BLaER1 treated with 17β-estradiol and CSF1 and Interleukin-3, amounts not matched to agents 10 nM and 100 nM (cell line): ENCODE measurements at regions not wholly inside any gene's neighbourhood (a gene's known extent, or its start where the extent isn't known, plus 50 kb on each side); places are given as distances from the start of the nearest gene placed in this dataset.
"Not testable (repeated sequence)": the region's sequence is repeated elsewhere in the genome, so short reads cannot be mapped to it uniquely, and the experiment has no call there.

ENCODE experiments used
- H3K27ac ChIP-seq, 11 experiments: shearing (Covaris generic); formaldehyde crosslinking; 2 replicates each; pipeline ENCODE4 v1.8.1; 2022
- H3K27me3 ChIP-seq, 11 experiments: shearing (Covaris generic); formaldehyde crosslinking; 2 replicates each; pipeline ENCODE4 v1.8.1; 2022
- H3K36me3 ChIP-seq, 11 experiments: shearing (Covaris generic); formaldehyde crosslinking; 2 replicates each; pipeline ENCODE4 v1.8.1; 2022
- H3K4me1 ChIP-seq, 10 experiments: shearing (Covaris generic); formaldehyde crosslinking; 2 replicates each; pipeline ENCODE4 v1.8.1; 2022
- H3K4me2 ChIP-seq, 11 experiments: shearing (Covaris generic); formaldehyde crosslinking; 2 replicates each; pipeline ENCODE4 v1.8.1; 2022
- H3K4me3 ChIP-seq, 10 experiments: shearing (Covaris generic); formaldehyde crosslinking; 2 replicates each; pipeline ENCODE4 v1.8.1; 2022
- H3K9ac ChIP-seq, 11 experiments: shearing (Covaris generic); formaldehyde crosslinking; 2 replicates each; pipeline ENCODE4 v1.8.1; 2022
- H3K9me3 ChIP-seq, 11 experiments: shearing (Covaris generic); formaldehyde crosslinking; replicated peaks in 1 of 11; 2 replicates each; pipeline ENCODE4 v1.8.1; 2022
- H4K20me1 ChIP-seq, 11 experiments: shearing (Covaris generic); formaldehyde crosslinking; 2 replicates each; pipeline ENCODE4 v1.8.1; 2022
- Cebpa-rat ChIP-seq, 11 experiments: shearing (Covaris generic); IDR thresholded peaks; 2 replicates each; pipeline ENCODE4 v1.8.1; 2022

DNA sequence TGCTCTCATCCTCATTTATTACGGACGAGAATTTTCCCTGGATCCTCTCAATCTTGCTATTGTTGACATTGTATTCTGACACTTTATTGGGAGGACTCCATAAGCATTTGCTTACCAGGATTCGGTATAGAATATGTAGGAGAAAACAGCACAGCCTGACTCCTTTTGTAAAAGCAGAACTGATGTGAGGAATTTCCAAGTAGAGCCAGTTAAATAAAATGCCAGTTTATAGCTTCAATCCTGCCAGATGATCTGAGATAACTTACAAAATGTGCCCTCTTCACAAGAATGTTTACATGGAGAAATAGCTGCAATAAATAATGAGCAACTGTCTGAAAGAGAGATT is 332.9 kb upstream of the PRICKLE1 start:
- Histone ChIP-seq H3K4me2 (no peak overlapping the region), H3K9ac (no peak overlapping the region), H4K20me1 (no peaks in the 10 kb centered on the region), H3K4me1 (no peaks in the 10 kb centered on the region), H3K36me3 (no peaks in the 10 kb centered on the region), H3K9me3 (no peaks in the 10 kb centered on the region), H3K27me3 (no peaks in the 10 kb centered on the region), H3K27ac (no peak overlapping the region), H3K4me3 (no peak overlapping the region)
- TF ChIP-seq Cebpa-rat (IDR thresholded peaks at IDR 0.05), result no peak

- no peaks in the 10 kb centered on the region for H3K9me3 ChIP-seq
- no peak overlapping the region for H3K4me3 ChIP-seq
- no peak overlapping the region for H3K4me2 ChIP-seq
- H3K27ac ChIP-seq, result no peak overlapping the region
- no peaks in the 10 kb centered on the region for H3K27me3 ChIP-seq
- no peaks in the 10 kb centered on the region for H4K20me1 ChIP-seq
- H3K4me1 ChIP-seq, result no peaks in the 10 kb centered on the region
- H3K36me3 ChIP-seq, result no peaks in the 10 kb centered on the region
- H3K9ac ChIP-seq, result no peak overlapping the region
- TF ChIP-seq Cebpa-rat (IDR thresholded peaks at IDR 0.05), result peak in 1 of 11 experiments; percentile 28; a peak in 1 of 22 replicates
Observed at GRCh38 chr12:42921741-42922504, 332.4 kb upstream of the PRICKLE1 start.

- no peaks in the 10 kb centered on the region for H4K20me1 ChIP-seq
- H3K9ac ChIP-seq, result no peak overlapping the region
- H3K27me3 ChIP-seq, result no peaks in the 10 kb centered on the region
- no peak for TF ChIP-seq Cebpa-rat (IDR thresholded peaks at IDR 0.05)
- no peaks in the 10 kb centered on the region for H3K36me3 ChIP-seq
- H3K27ac ChIP-seq, result no peak overlapping the region
- no peaks in the 10 kb centered on the region for H3K9me3 ChIP-seq
- H3K4me3 ChIP-seq, result no peak overlapping the region
- H3K4me1 ChIP-seq, result no peaks in the 10 kb centered on the region
- no peak overlapping the region for H3K4me2 ChIP-seq
Observed at GRCh38 chr12:42919691-42920090, 330.1 kb upstream of the PRICKLE1 start.

DNA sequence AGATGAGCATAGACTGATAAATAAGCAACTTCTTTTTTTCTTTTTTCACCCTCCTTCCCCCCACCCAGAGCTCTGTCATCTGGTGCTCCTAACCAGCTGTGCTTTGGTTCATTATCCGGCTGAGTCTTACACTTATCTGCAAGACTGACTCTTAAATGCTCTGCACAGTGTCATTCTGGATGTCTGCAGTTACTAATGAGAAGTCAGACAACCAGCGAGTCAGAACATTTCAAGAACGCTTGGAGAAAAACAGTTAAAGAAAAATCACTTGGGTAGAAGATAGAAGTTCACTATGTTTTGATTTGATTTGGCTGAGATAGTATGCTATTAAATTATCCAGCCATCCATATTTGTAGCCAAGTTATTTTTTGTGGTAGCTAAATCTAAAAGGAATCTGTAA is 328.9 kb upstream of the PRICKLE1 start:
- H4K20me1 ChIP-seq, result no peaks in the 10 kb centered on the region
- no peak for TF ChIP-seq Cebpa-rat (IDR thresholded peaks at IDR 0.05)
- H3K4me3 ChIP-seq, result no peak overlapping the region
- H3K27ac ChIP-seq, result no peak overlapping the region
- no peaks in the 10 kb centered on the region for H3K4me1 ChIP-seq
- peaks cover 0 to under 1% (median 0%) of the 10 kb centered on the region in 11 experiments; a peak in 1 of 22 replicates for H3K9me3 ChIP-seq
- H3K27me3 ChIP-seq, result no peaks in the 10 kb centered on the region
- no peak overlapping the region for H3K9ac ChIP-seq
- H3K36me3 ChIP-seq, result no peaks in the 10 kb centered on the region
- H3K4me2 ChIP-seq, result no peak overlapping the region

GRCh38 chr12:42916143-42916542 is 326.6 kb upstream of the PRICKLE1 start:
- H3K9ac ChIP-seq, result no peak overlapping the region
- no peak for TF ChIP-seq Cebpa-rat (IDR thresholded peaks at IDR 0.05)
- H4K20me1 ChIP-seq, result no peaks in the 10 kb centered on the region
- no peaks in the 10 kb centered on the region for H3K36me3 ChIP-seq
- no peak overlapping the region for H3K27ac ChIP-seq
- no peak overlapping the region for H3K4me2 ChIP-seq
- H3K27me3 ChIP-seq, result no peaks in the 10 kb centered on the region
- H3K4me3 ChIP-seq, result no peak overlapping the region
- H3K4me1 ChIP-seq, result no peaks in the 10 kb centered on the region
- H3K9me3 ChIP-seq, result peaks cover 0 to 4% (median 0%) of the 10 kb centered on the region in 11 experiments; a peak in 1 of 22 replicates

DNA sequence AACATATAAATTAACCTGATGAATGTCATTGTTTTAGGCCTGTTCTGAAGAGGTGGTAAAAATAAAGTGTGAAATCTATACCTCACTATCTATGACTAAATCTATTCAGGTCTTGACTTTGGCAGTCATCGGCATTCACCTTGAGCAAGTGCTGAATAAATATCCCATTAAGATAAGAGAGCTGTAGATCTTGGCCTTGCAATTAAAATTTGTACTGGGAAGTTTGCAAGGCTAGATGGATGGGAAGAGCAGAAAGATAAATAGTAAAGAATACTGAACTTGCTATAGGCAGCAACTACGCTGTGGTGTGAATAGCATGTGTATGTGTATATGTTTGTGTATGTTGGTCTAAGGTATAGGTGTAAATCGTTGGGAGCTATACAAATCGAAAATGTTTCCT is 325.9 kb upstream of the PRICKLE1 start:
- Histone ChIP-seq H3K4me3 (no peak overlapping the region), H3K27ac (no peak overlapping the region), H3K9ac (no peak overlapping the region), H3K4me2 (no peak overlapping the region), H3K4me1 (no peaks in the 10 kb centered on the region), H3K9me3 (peaks cover 0 to 4% (median 0%) of the 10 kb centered on the region in 11 experiments; a peak in 1 of 22 replicates), H4K20me1 (no peaks in the 10 kb centered on the region), H3K27me3 (no peaks in the 10 kb centered on the region), H3K36me3 (no peaks in the 10 kb centered on the region)
- TF ChIP-seq Cebpa-rat (IDR thresholded peaks at IDR 0.05), result no peak

- Histone ChIP-seq H3K9me3 (peaks cover 0 to 10% (median 3%) of the 10 kb centered on the region in 11 experiments; a peak in 6 of 22 replicates), H3K4me2 (no peak overlapping the region), H3K36me3 (no peaks in the 10 kb centered on the region), H4K20me1 (no peaks in the 10 kb centered on the region), H3K27me3 (no peaks in the 10 kb centered on the region), H3K4me3 (no peak overlapping the region), H3K27ac (no peak overlapping the region), H3K4me1 (no peaks in the 10 kb centered on the region), H3K9ac (no peak overlapping the region)
- no peak for TF ChIP-seq Cebpa-rat (IDR thresholded peaks at IDR 0.05)
Observed at GRCh38 chr12:42912367-42912766, 322.8 kb upstream of the PRICKLE1 start.

DNA sequence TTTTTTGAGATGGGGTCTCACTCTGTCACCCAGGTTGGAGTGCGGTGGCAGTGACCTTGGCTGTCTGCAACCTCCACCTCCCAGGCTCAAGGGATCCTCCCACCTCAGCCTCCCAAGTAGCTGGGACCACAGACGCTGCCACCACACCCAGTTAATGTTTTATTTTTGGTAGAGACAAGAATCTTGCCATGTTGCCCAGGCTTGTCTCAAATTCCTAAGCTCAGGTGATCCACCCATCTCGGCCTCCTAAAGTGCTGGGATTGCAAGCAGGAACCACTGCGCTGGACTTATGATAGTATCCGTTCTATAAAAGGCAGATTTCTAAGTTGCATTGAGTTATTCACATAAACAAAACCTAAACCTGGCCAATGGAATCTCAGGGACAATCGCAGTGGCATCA is 321.1 kb upstream of the PRICKLE1 start:
- no peaks in the 10 kb centered on the region for H3K27me3 ChIP-seq
- no peaks in the 10 kb centered on the region for H4K20me1 ChIP-seq
- no peaks in the 10 kb centered on the region for H3K36me3 ChIP-seq
- no peak overlapping the region for H3K4me3 ChIP-seq
- peaks cover 0 to 21% (median 11%) of the 10 kb centered on the region in 11 experiments; a peak in 14 of 22 replicates for H3K9me3 ChIP-seq
- no peak overlapping the region for H3K27ac ChIP-seq
- H3K9ac ChIP-seq, result no peak overlapping the region
- H3K4me2 ChIP-seq, result no peak overlapping the region
- H3K4me1 ChIP-seq, result no peaks in the 10 kb centered on the region
- TF ChIP-seq Cebpa-rat (IDR thresholded peaks at IDR 0.05), result no peak

GRCh38 chr12:42908712-42909111 is 319.2 kb upstream of the PRICKLE1 start:
- no peak overlapping the region for H3K4me3 ChIP-seq
- no peaks in the 10 kb centered on the region for H3K36me3 ChIP-seq
- no peaks in the 10 kb centered on the region for H3K27me3 ChIP-seq
- H3K9me3 ChIP-seq, result peaks cover 0 to 21% (median 11%) of the 10 kb centered on the region in 11 experiments; a peak in 14 of 22 replicates
- H3K9ac ChIP-seq, result no peak overlapping the region
- H3K27ac ChIP-seq, result no peak overlapping the region
- TF ChIP-seq Cebpa-rat (IDR thresholded peaks at IDR 0.05), result no peak
- no peak overlapping the region for H3K4me2 ChIP-seq
- H4K20me1 ChIP-seq, result no peaks in the 10 kb centered on the region
- H3K4me1 ChIP-seq, result no peaks in the 10 kb centered on the region

GRCh38 chr12:42906801-42907200 is 317.3 kb upstream of the PRICKLE1 start:
- not testable (repeated sequence) for H3K9ac ChIP-seq, H3K36me3 ChIP-seq, H3K4me1 ChIP-seq, H3K4me2 ChIP-seq, H3K27me3 ChIP-seq, H3K4me3 ChIP-seq, H3K27ac ChIP-seq, H4K20me1 ChIP-seq
- H3K9me3 ChIP-seq, result peaks cover 0 to 21% (median 11%) of the 10 kb centered on the region in 11 experiments; a peak in 14 of 22 replicates
